ENCODE measurements at regions not wholly inside any gene's neighbourhood (a gene's known extent, or its start where the extent isn't known, plus 50 kb on each side); places are given as distances from the start of the nearest gene placed in this dataset.

DNA sequence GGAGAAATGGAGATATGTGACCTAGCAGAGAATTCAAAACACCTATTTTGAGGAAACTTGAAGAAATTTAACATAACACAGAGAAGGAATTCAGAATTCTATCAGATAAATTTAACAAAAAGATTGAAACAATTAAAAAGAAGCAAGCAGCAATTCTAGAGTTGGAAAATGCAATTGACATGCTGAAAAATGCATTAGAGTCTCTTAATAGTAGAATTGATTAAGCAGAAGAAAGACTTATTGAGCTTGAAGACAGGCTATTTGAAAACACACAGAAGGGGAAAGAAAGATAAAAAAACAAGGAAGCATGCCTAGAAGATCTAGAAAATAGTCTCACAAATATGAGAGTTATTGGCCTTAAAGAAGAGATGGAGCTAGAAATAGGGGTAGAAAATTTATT lies 87.8 kb upstream of the SLC1A1 start:
- H3K36me3 ChIP-seq (ENCODE audit: control insufficient read depth in 2 of 2, insufficient read depth in 1 of 2, low read length in 2 of 2) = no peaks in the 10 kb centered on the region
- H3K4me1 ChIP-seq (ENCODE audit: control insufficient read depth, insufficient read depth, low read length) = no peaks in the 10 kb centered on the region
- H3K4me3 ChIP-seq (ENCODE audit: low read depth, low read length) = no peak overlapping the region
- TF ChIP-seq ZNF169 (tag by site-specific recombination; IDR thresholded peaks at IDR 0.05) = no peak
- no peak for TF ChIP-seq ZNF600 (tag by site-specific recombination; IDR thresholded peaks at IDR 0.05)
- no peak for TF ChIP-seq PRDM1 (tag by site-specific recombination; IDR thresholded peaks at IDR 0.05)
- no peak for TF ChIP-seq ZNF140 (tag by site-specific recombination; IDR thresholded peaks at IDR 0.05)
- TF ChIP-seq ZSCAN30 (tag by site-specific recombination; IDR thresholded peaks at IDR 0.05) = no peak
- no peak for TF ChIP-seq ZNF571 (tag by site-specific recombination; IDR thresholded peaks at IDR 0.05)
- TF ChIP-seq ZNF501 (tag by site-specific recombination; IDR thresholded peaks at IDR 0.05) = no peak
- H3K27ac ChIP-seq (ENCODE audit: extremely low read depth, low read depth, low read length) = no peak overlapping the region
- ChIA-PET CTCF (interaction anchor here (0.7 kb wide), 1 partner anchor 215 kb away, joined by 3 read pairs; no protein-coding TSS in a partner anchor), POLR2A (no interaction called here)
- no peaks in the 10 kb centered on the region for H3K9me3 ChIP-seq (ENCODE audit: control insufficient read depth, insufficient read depth, low read depth, low read length)

DNA sequence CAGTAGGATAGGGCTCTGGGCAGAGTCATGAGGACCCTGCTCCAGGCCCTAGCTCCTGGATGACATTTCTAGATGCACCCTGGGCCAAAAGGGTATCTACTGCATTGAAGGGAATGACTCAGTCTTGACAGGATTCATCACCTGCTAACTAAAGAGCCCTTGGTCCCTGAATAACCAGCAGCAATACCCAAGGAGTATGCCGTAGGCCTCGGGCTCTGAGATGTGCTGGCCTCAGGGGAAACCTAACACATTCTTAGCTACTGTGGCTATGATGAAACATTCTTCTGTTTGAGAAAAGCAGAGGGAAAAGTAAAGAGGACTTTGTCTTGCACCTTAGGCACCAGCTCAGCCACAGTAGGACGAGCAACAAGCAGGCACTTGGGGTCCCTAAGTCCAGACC lies 89.5 kb upstream of the SLC1A1 start:
- no peak overlapping the region for H3K4me3 ChIP-seq (ENCODE audit: low read depth, low read length)
- no peaks in the 10 kb centered on the region for H3K4me1 ChIP-seq (ENCODE audit: control insufficient read depth, insufficient read depth, low read length)
- no peaks in the 10 kb centered on the region for H3K9me3 ChIP-seq (ENCODE audit: control insufficient read depth, insufficient read depth, low read depth, low read length)
- H3K27ac ChIP-seq (ENCODE audit: extremely low read depth, low read depth, low read length) = no peak overlapping the region
- ChIA-PET CTCF (no interaction called here), POLR2A (no interaction called here)
- H3K36me3 ChIP-seq (ENCODE audit: control insufficient read depth in 2 of 2, insufficient read depth in 1 of 2, low read length in 2 of 2) = no peaks in the 10 kb centered on the region
- no peak for TF ChIP-seq ZNF664 (tag by site-specific recombination; IDR thresholded peaks at IDR 0.05)
- TF ChIP-seq, protein P1, sequence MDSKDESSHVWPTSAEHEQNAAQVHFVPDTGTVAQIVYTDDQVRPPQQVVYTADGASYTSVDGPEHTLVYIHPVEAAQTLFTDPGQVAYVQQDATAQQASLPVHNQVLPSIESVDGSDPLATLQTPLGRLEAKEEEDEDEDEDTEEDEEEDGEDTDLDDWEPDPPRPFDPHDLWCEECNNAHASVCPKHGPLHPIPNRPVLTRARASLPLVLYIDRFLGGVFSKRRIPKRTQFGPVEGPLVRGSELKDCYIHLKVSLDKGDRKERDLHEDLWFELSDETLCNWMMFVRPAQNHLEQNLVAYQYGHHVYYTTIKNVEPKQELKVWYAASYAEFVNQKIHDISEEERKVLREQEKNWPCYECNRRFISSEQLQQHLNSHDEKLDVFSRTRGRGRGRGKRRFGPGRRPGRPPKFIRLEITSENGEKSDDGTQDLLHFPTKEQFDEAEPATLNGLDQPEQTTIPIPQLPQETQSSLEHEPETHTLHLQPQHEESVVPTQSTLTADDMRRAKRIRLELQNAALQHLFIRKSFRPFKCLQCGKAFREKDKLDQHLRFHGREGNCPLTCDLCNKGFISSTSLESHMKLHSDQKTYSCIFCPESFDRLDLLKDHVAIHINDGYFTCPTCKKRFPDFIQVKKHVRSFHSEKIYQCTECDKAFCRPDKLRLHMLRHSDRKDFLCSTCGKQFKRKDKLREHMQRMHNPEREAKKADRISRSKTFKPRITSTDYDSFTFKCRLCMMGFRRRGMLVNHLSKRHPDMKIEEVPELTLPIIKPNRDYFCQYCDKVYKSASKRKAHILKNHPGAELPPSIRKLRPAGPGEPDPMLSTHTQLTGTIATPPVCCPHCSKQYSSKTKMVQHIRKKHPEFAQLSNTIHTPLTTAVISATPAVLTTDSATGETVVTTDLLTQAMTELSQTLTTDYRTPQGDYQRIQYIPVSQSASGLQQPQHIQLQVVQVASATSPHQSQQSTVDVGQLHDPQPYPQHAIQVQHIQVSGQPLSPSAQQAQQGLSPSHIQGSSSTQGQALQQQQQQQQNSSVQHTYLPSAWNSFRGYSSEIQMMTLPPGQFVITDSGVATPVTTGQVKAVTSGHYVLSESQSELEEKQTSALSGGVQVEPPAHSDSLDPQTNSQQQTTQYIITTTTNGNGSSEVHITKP (tag by site-specific recombination; IDR thresholded peaks at IDR 0.05) = no peak
- no peak for TF ChIP-seq MEIS1 (CRISPR knock-in tag; IDR thresholded peaks at IDR 0.05; ENCODE audit: borderline replicate concordance)
- no peak for TF ChIP-seq ZNF777 (tag by site-specific recombination; IDR thresholded peaks at IDR 0.05; ENCODE audit: borderline replicate concordance)
- TF ChIP-seq GLIS2 (tag by site-specific recombination; IDR thresholded peaks at IDR 0.05) = no peak
- TF ChIP-seq ZNF837 (tag by site-specific recombination; IDR thresholded peaks at IDR 0.05) = no peak

DNA sequence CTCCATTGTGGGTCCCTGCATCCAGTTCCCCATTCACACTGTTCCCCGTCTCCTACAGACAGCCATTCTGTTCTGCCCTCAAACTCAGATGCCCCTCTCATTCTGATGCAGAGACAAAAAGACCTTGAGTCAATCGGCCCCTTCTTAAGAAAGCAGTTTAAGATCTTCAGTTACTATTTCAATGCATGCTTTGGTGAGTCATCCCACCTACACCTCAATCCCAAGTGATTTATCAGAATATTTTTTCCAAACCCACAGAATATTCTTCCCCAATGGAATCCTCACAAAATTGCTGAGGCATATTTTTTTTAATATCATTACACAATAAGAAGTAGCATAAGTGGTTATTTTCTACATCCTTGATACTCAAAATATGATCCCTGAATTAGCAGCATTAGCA lies 92.4 kb upstream of the SLC1A1 start:
- Histone ChIP-seq H3K36me3 (ENCODE audit: control insufficient read depth in 2 of 2, insufficient read depth in 1 of 2, low read length in 2 of 2) (no peaks in the 10 kb centered on the region), H3K4me3 (ENCODE audit: low read depth, low read length) (no peak overlapping the region), H3K9me3 (ENCODE audit: control insufficient read depth, insufficient read depth, low read depth, low read length) (no peaks in the 10 kb centered on the region), H3K27ac (ENCODE audit: extremely low read depth, low read depth, low read length) (no peak overlapping the region), H3K4me1 (ENCODE audit: control insufficient read depth, insufficient read depth, low read length) (no peaks in the 10 kb centered on the region)
- no peak for TF ChIP-seq TCF7L2 (IDR thresholded peaks at IDR 0.05; ENCODE audit: borderline replicate concordance, low read depth, low read length)
- TF ChIP-seq ZNF48 (tag by site-specific recombination; IDR thresholded peaks at IDR 0.05) = no peak
- no peak for TF ChIP-seq ZNF544 (tag by site-specific recombination; IDR thresholded peaks at IDR 0.05)
- TF ChIP-seq MZF1 (tag by site-specific recombination; IDR thresholded peaks at IDR 0.05; ENCODE audit: borderline replicate concordance) = no peak
- TF ChIP-seq, protein P2, sequence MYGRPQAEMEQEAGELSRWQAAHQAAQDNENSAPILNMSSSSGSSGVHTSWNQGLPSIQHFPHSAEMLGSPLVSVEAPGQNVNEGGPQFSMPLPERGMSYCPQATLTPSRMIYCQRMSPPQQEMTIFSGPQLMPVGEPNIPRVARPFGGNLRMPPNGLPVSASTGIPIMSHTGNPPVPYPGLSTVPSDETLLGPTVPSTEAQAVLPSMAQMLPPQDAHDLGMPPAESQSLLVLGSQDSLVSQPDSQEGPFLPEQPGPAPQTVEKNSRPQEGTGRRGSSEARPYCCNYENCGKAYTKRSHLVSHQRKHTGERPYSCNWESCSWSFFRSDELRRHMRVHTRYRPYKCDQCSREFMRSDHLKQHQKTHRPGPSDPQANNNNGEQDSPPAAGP (tag by site-specific recombination; IDR thresholded peaks at IDR 0.05) = no peak
- TF ChIP-seq, protein P3, sequence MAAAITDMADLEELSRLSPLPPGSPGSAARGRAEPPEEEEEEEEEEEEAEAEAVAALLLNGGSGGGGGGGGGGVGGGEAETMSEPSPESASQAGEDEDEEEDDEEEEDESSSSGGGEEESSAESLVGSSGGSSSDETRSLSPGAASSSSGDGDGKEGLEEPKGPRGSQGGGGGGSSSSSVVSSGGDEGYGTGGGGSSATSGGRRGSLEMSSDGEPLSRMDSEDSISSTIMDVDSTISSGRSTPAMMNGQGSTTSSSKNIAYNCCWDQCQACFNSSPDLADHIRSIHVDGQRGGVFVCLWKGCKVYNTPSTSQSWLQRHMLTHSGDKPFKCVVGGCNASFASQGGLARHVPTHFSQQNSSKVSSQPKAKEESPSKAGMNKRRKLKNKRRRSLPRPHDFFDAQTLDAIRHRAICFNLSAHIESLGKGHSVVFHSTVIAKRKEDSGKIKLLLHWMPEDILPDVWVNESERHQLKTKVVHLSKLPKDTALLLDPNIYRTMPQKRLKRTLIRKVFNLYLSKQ (tag by site-specific recombination; IDR thresholded peaks at IDR 0.05; ENCODE audit: borderline replicate concordance) = no peak
- no peak for TF ChIP-seq ZNF121 (tag by site-specific recombination; IDR thresholded peaks at IDR 0.05)
- TF ChIP-seq HOXA7 (CRISPR knock-in tag; IDR thresholded peaks at IDR 0.05; ENCODE audit: borderline replicate concordance) = no peak
- TF ChIP-seq ZNF391 (tag by site-specific recombination; IDR thresholded peaks at IDR 0.05; ENCODE audit: borderline replicate concordance, low read depth) = no peak
- TF ChIP-seq ZNF510 (tag by site-specific recombination; IDR thresholded peaks at IDR 0.05; ENCODE audit: insufficient replicate concordance) = no peak
- TF ChIP-seq KLF16 (tag by site-specific recombination; IDR thresholded peaks at IDR 0.05) = no peak
- TF ChIP-seq ZNF311 (tag by site-specific recombination; IDR thresholded peaks at IDR 0.05; ENCODE audit: borderline replicate concordance) = no peak
- no peak for TF ChIP-seq ZBTB20 (tag by site-specific recombination; IDR thresholded peaks at IDR 0.05)
- TF ChIP-seq ZNF791 (tag by site-specific recombination; IDR thresholded peaks at IDR 0.05) = no peak
- ChIA-PET CTCF (no interaction called here), POLR2A (no interaction called here)
